NCI-H1930 (cell line): ENCODE measurements at regions not wholly inside any gene's neighbourhood (a gene's known extent, or its start where the extent isn't known, plus 50 kb on each side); places are given as distances from the start of the nearest gene placed in this dataset.
"Not testable (repeated sequence)": the region's sequence is repeated elsewhere in the genome, so short reads cannot be mapped to it uniquely, and the experiment has no call there.

Source experiments
- DNase-seq, 2 experiments: peaks; one replicate each; lab custom pipeline; 2025; lab: John Stamatoyannopoulos, UW

- DNase-seq, result no peak
Measured at GRCh38 chr10:65787571-65787970, 1138.3 kb upstream of the LRRTM3 start.

GRCh38 chr10:65788271-65788670 lies 1137.6 kb upstream of the LRRTM3 start:
- no peak for DNase-seq

- DNase-seq, result no peak
Measured at GRCh38 chr10:65791979-65792378, 1133.9 kb upstream of the LRRTM3 start.

- no peak for DNase-seq
Measured at GRCh38 chr10:65793738-65794425, 1132.0 kb upstream of the LRRTM3 start.

- DNase-seq, result not testable (repeated sequence)
Measured at GRCh38 chr10:65794861-65795260, 1131.0 kb upstream of the LRRTM3 start.

GRCh38 chr10:65796472-65796871 lies 1129.4 kb upstream of the LRRTM3 start:
- DNase-seq, result no peak

- DNase-seq, result no peak
Measured at GRCh38 chr10:65798133-65798532, 1127.7 kb upstream of the LRRTM3 start.

GRCh38 chr10:65802391-65802790 lies 1123.4 kb upstream of the LRRTM3 start:
- DNase-seq, result no peak

- DNase-seq, result no peak
Measured at GRCh38 chr10:65805511-65805910, 1120.3 kb upstream of the LRRTM3 start.

- no peak for DNase-seq
Measured at GRCh38 chr10:65805993-65806392, 1119.8 kb upstream of the LRRTM3 start.

- DNase-seq, result no peak
Measured at GRCh38 chr10:65808687-65809333, 1117.0 kb upstream of the LRRTM3 start.

GRCh38 chr10:65811931-65812525 lies 1113.8 kb upstream of the LRRTM3 start:
- DNase-seq, result no peak

- no peak for DNase-seq
Measured at GRCh38 chr10:65816536-65816935, 1109.3 kb upstream of the LRRTM3 start.

- peak in 1 of 2 experiments; percentile 1 for DNase-seq
Measured at GRCh38 chr10:65818990-65819389, 1106.8 kb upstream of the LRRTM3 start.

GRCh38 chr10:65827359-65827758 lies 1098.5 kb upstream of the LRRTM3 start:
- DNase-seq, result no peak

- no peak for DNase-seq
Measured at GRCh38 chr10:65838811-65839210, 1087.0 kb upstream of the LRRTM3 start.

GRCh38 chr10:65843203-65843602 lies 1082.6 kb upstream of the LRRTM3 start:
- DNase-seq, result no peak

- no peak for DNase-seq
Measured at GRCh38 chr10:65845916-65846315, 1079.9 kb upstream of the LRRTM3 start.

GRCh38 chr10:65846541-65846940 lies 1079.3 kb upstream of the LRRTM3 start:
- no peak for DNase-seq

GRCh38 chr10:65846949-65847348 lies 1078.9 kb upstream of the LRRTM3 start:
- DNase-seq, result no peak

- no peak for DNase-seq
Measured at GRCh38 chr10:65847436-65848230, 1078.2 kb upstream of the LRRTM3 start.

GRCh38 chr10:65858841-65859240 lies 1067.0 kb upstream of the LRRTM3 start:
- DNase-seq, result no peak

GRCh38 chr10:65861249-65861648 lies 1064.6 kb upstream of the LRRTM3 start:
- no peak for DNase-seq
